Neural cell (in vitro differentiated cells): ENCODE measurements at regions not wholly inside any gene's neighbourhood (a gene's known extent, or its start where the extent isn't known, plus 50 kb on each side); places are given as distances from the start of the nearest gene placed in this dataset.
"Not testable (repeated sequence)": the region's sequence is repeated elsewhere in the genome, so short reads cannot be mapped to it uniquely, and the experiment has no call there.

ENCODE experiments used
- H2AFZ ChIP-seq: fragments of 200-600, 300-800 bp; sonication (generic), shearing (Covaris generic); 2 replicates; pipeline ENCODE4 v1.6.0; 2014; ENCODE audit warnings: low read depth, mild to moderate bottlenecking, antibody characterized with exemption, low read length, moderate library complexity
- H3F3A ChIP-seq: fragments of 200-600 bp; shearing (Covaris generic); 2 replicates; pipeline ENCODE4 v1.6.1; 2016; ENCODE audit warnings: mild to moderate bottlenecking, moderate library complexity, mixed read lengths, antibody characterized with exemption, low read length; ENCODE audit not compliant: insufficient read depth, poor library complexity, severe bottlenecking
- H3K27ac ChIP-seq: fragments of 200-600, 300-800 bp; sonication (generic), shearing (Covaris generic); 2 replicates; pipeline ENCODE4 v1.5.1; 2014; ENCODE audit warnings: mild to moderate bottlenecking, low read length, moderate library complexity
- H3K27me3 ChIP-seq: fragments of 300-800, 200-600 bp; sonication (generic), shearing (Covaris generic); 2 replicates; pipeline ENCODE4 v1.6.0; 2014; ENCODE audit warnings: mild to moderate bottlenecking, low read depth, low read length, moderate library complexity; ENCODE audit not compliant: insufficient read depth
- H3K36me3 ChIP-seq: fragments of 300-800, 200-600 bp; sonication (generic), shearing (Covaris generic); 2 replicates; pipeline ENCODE4 v1.5.1; 2014; ENCODE audit warnings: mild to moderate bottlenecking, antibody characterized with exemption, low read length, moderate library complexity; ENCODE audit not compliant: insufficient read depth
- H3K4me2 ChIP-seq: fragments of 300-800, 200-600 bp; sonication (generic), shearing (Covaris generic); 2 replicates; pipeline ENCODE4 v1.6.0; 2014; ENCODE audit warnings: mild to moderate bottlenecking, low read length
- H3K4me3 ChIP-seq: fragments of 300-800, 200-600 bp; sonication (generic), shearing (Covaris generic); 2 replicates; pipeline ENCODE4 v1.5.1; 2014; ENCODE audit warnings: mild to moderate bottlenecking, low read length, moderate library complexity
- H3K79me2 ChIP-seq: fragments of 200-600 bp; shearing (Covaris generic); replicated peaks from 2 replicates; pipeline ENCODE4 v1.6.0; 2014; ENCODE audit warnings: mild to moderate bottlenecking, low read length, moderate library complexity; ENCODE audit not compliant: insufficient read depth
- H3K9ac ChIP-seq: fragments of 300-800, 200-600 bp; sonication (generic), shearing (Covaris generic); 2 replicates; pipeline ENCODE4 v1.6.1; 2016; ENCODE audit warnings: mild to moderate bottlenecking, low read length, mixed read lengths
- H3K9me2 ChIP-seq: fragments of 200-600 bp; shearing (Covaris generic); 2 replicates; pipeline ENCODE4 v1.6.1; 2016; ENCODE audit warnings: mild to moderate bottlenecking, low read length, mixed read lengths; ENCODE audit not compliant: insufficient read depth
- H3K9me3 ChIP-seq: fragments of 200-600, 300-800 bp; sonication (generic), shearing (Covaris generic); 2 replicates; pipeline ENCODE4 v1.6.1; 2016; ENCODE audit warnings: mild to moderate bottlenecking, mixed run types, low read length, moderate library complexity, mixed read lengths
- H4K20me1 ChIP-seq: fragments of 200-600 bp; shearing (Covaris generic); 2 replicates; pipeline ENCODE4 v1.6.1; 2016; ENCODE audit warnings: mild to moderate bottlenecking, mixed run types; ENCODE audit not compliant: insufficient read depth
- CTCF ChIP-seq: fragments of 450-650 bp; IDR thresholded peaks from 2 replicates; pipeline ENCODE4 v1.5.1; 2014; ENCODE audit warnings: antibody characterized with exemption, mild to moderate bottlenecking, moderate library complexity; ENCODE audit not compliant: poor library complexity, severe bottlenecking
- EP300 ChIP-seq: fragments of 450-650 bp; conservative IDR thresholded peaks from 2 replicates; pipeline ENCODE4 v1.6.1; 2014; ENCODE audit warnings: antibody characterized with exemption, mild to moderate bottlenecking, moderate library complexity; ENCODE audit not compliant: poor library complexity, severe bottlenecking
- EZH2 ChIP-seq: fragments of 200-600, 300-800 bp; shearing (Covaris generic), sonication (generic); IDR thresholded peaks from 2 replicates; pipeline ENCODE4 v1.6.1; 2014; ENCODE audit warnings: antibody characterized with exemption, low read length, borderline replicate concordance, mild to moderate bottlenecking; ENCODE audit not compliant: insufficient read depth, poor library complexity, severe bottlenecking
- MXI1 ChIP-seq: fragments of 450-650 bp; conservative IDR thresholded peaks from 2 replicates; pipeline ENCODE4 v1.6.1; 2014; ENCODE audit warnings: antibody characterized with exemption, mild to moderate bottlenecking; ENCODE audit not compliant: poor library complexity, severe bottlenecking
- POLR2AphosphoS5 ChIP-seq: IDR thresholded peaks from 2 replicates; pipeline ENCODE4 v1.6.1; 2012
- RAD21 ChIP-seq: fragments of 450-650 bp; conservative IDR thresholded peaks from 2 replicates; pipeline ENCODE4 v1.6.1; 2014; ENCODE audit warnings: antibody characterized with exemption, mild to moderate bottlenecking, moderate library complexity
- REST ChIP-seq: IDR thresholded peaks from 2 replicates; pipeline ENCODE4 v1.6.1; 2012; ENCODE audit warnings: borderline replicate concordance
- SMC3 ChIP-seq: fragments of 450-650 bp; conservative IDR thresholded peaks from 2 replicates; pipeline ENCODE4 v1.6.1; 2014; ENCODE audit warnings: antibody characterized with exemption, mild to moderate bottlenecking, moderate library complexity; ENCODE audit not compliant: poor library complexity
- TAF1 ChIP-seq: IDR thresholded peaks from 2 replicates; pipeline ENCODE4 v1.6.1; 2012; ENCODE audit warnings: low read depth

DNA sequence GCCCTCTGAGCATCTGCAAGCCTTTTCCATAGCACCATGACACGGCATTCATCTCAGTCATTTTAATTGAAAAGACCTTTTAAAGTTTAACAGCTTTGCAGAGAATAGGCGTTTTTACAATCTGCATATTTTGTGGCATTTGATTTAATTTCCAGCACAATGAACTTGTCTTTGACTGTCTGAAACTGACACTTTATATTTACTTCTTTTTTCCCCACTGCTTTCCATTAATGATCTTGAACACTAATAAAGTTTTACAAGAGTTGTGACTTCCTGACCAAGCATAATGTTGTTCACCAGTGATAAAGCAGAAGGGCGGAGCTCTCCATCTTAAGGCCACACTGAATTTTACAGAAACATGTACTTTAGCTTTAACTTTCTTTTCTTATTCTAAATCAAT lies 548.7 kb downstream of the FAM181B start:
- Histone ChIP-seq H3F3A (no peaks in the 10 kb centered on the region), H3K36me3 (no peaks in the 10 kb centered on the region), H4K20me1 (no peaks in the 10 kb centered on the region), H3K27me3 (no peaks in the 10 kb centered on the region), H3K4me2 (no peak overlapping the region), H3K9me2 (no peaks in the 10 kb centered on the region), H3K4me3 (no peak overlapping the region), H3K79me2 (no peaks in the 10 kb centered on the region), H3K9ac (no peak overlapping the region), H3K27ac (no peak overlapping the region), H3K9me3 (no peaks in the 10 kb centered on the region), H2AFZ (no peak overlapping the region)
- TF ChIP-seq EZH2 (no peak), SMC3 (no peak), REST (no peak), TAF1 (no peak), MXI1 (no peak), CTCF (no peak), EP300 (no peak), RAD21 (no peak), POLR2AphosphoS5 (no peak)

- no peak overlapping the region for H3K9ac ChIP-seq
- H2AFZ ChIP-seq = no peak overlapping the region
- H3K27me3 ChIP-seq = no peaks in the 10 kb centered on the region
- no peaks in the 10 kb centered on the region for H4K20me1 ChIP-seq
- H3F3A ChIP-seq = no peaks in the 10 kb centered on the region
- no peaks in the 10 kb centered on the region for H3K9me3 ChIP-seq
- H3K4me3 ChIP-seq = no peak overlapping the region
- H3K36me3 ChIP-seq = no peaks in the 10 kb centered on the region
- TF ChIP-seq SMC3 (no peak), RAD21 (no peak), POLR2AphosphoS5 (no peak), EZH2 (no peak), MXI1 (no peak), CTCF (no peak), EP300 (no peak)
- H3K27ac ChIP-seq = no peak overlapping the region
- H3K9me2 ChIP-seq = no peaks in the 10 kb centered on the region
- H3K4me2 ChIP-seq = no peak overlapping the region
- H3K79me2 ChIP-seq = no peaks in the 10 kb centered on the region
Measured at GRCh38 chr11:82183346-82183745, 550.3 kb downstream of the FAM181B start.

DNA sequence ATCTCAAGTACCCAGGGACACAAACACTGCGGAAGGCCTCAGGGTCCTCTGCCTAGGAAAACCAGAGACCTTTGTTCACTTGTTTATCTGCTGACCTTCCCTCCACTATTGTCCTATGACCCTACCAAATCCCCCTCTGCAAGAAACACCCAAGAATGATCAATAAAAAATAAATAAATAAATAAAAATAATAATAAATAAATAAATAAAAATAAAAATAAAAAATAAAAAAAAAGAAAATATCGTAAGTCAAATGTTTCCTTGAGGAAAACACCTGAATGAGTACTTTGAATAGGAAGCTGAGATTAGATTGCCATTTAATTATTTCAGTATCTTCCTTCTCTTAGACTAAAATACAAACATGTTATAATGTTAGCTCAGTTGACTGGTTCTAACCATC lies 551.0 kb downstream of the FAM181B start:
- not testable (repeated sequence) for H3K27ac ChIP-seq, H3K9ac ChIP-seq, H3K9me2 ChIP-seq, H3K27me3 ChIP-seq, H3K4me2 ChIP-seq, H2AFZ ChIP-seq, H3K36me3 ChIP-seq, H3F3A ChIP-seq, H3K9me3 ChIP-seq, H4K20me1 ChIP-seq, H3K79me2 ChIP-seq, H3K4me3 ChIP-seq

DNA sequence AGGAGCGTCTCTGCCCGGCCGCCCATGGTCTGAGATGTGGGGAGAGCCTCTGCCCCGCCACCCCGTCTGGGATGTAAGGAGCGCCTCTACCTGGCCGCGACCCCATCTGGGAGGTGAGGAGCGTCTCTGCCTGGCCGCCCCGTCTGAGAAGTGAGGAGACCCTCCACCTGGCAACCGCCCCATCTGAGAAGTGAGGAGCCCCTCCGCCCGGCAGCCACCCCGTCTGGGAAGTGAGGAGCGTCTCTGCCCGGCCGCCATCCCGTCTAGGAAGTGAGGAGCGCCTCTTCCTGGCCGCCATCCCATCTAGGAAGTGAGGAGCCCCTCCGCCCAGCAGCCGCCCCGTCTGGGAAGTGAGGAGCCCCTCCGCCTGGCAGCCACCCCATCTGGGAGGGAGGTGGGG lies 551.9 kb downstream of the FAM181B start:
- H3K27me3 ChIP-seq, H3K4me3 ChIP-seq, H3K4me2 ChIP-seq, H3K9me3 ChIP-seq, H3F3A ChIP-seq, H3K9me2 ChIP-seq, H2AFZ ChIP-seq, H4K20me1 ChIP-seq, H3K36me3 ChIP-seq, H3K79me2 ChIP-seq, H3K9ac ChIP-seq, H3K27ac ChIP-seq: not testable (repeated sequence)
